Hepatocyte (in vitro differentiated cells): ENCODE measurements at regions not wholly inside any gene's neighbourhood (a gene's known extent, or its start where the extent isn't known, plus 50 kb on each side); places are given as distances from the start of the nearest gene placed in this dataset.

ENCODE experiments used
- DNase-seq: peaks from one replicate; pipeline ENCODE4 v3.0.0-alpha.2; 2016; ENCODE audit warnings: low spot score
- H2AFZ ChIP-seq: fragments of 200-600 bp; sonication (generic); 2 replicates; pipeline ENCODE4 v1.6.0; 2016; ENCODE audit warnings: antibody characterized with exemption, mild to moderate bottlenecking
- H3K27ac ChIP-seq: fragments of 200-600 bp; sonication (generic); 2 replicates; pipeline ENCODE4 v1.5.1; 2016; ENCODE audit warnings: mild to moderate bottlenecking
- H3K27me3 ChIP-seq: fragments of 200-600 bp; sonication (generic); 2 replicates; pipeline ENCODE4 v1.6.1; 2016
- H3K36me3 ChIP-seq: fragments of 200-600 bp; sonication (generic); replicated peaks from 2 replicates; pipeline ENCODE4 v1.5.1; 2016; ENCODE audit warnings: low read depth; ENCODE audit not compliant: insufficient read depth
- H3K4me1 ChIP-seq: fragments of 200-600 bp; sonication (generic); 2 replicates; pipeline ENCODE4 v1.5.1; 2016; ENCODE audit warnings: mild to moderate bottlenecking, moderate library complexity; ENCODE audit not compliant: insufficient read depth
- H3K4me2 ChIP-seq: fragments of 200-600 bp; sonication (generic); 2 replicates; pipeline ENCODE4 v1.6.0; 2016
- H3K4me3 ChIP-seq: fragments of 200-600 bp; sonication (generic); 2 replicates; pipeline ENCODE4 v1.5.1; 2016; ENCODE audit warnings: mild to moderate bottlenecking
- H3K79me2 ChIP-seq: fragments of 200-600 bp; sonication (generic); 2 replicates; pipeline ENCODE4 v1.6.0; 2017; ENCODE audit warnings: mild to moderate bottlenecking
- H3K9me2 ChIP-seq: fragments of 200-600 bp; sonication (generic); replicated peaks from 2 replicates; pipeline ENCODE4 v1.6.0; 2017; ENCODE audit warnings: mild to moderate bottlenecking; ENCODE audit not compliant: insufficient read depth
- H3K9me3 ChIP-seq: fragments of 200-600 bp; sonication (generic); 2 replicates; pipeline ENCODE4 v1.5.1; 2016; ENCODE audit warnings: low read depth, mild to moderate bottlenecking
- H4K20me1 ChIP-seq: fragments of 200-600 bp; sonication (generic); 2 replicates; pipeline ENCODE4 v1.6.0; 2016; ENCODE audit warnings: mild to moderate bottlenecking; ENCODE audit not compliant: insufficient read depth, poor library complexity, severe bottlenecking
- CTCF ChIP-seq: fragments of 200-600 bp; sonication (generic); IDR thresholded peaks from 2 replicates; pipeline ENCODE4 v1.5.1; 2016; ENCODE audit warnings: antibody characterized with exemption, mild to moderate bottlenecking; ENCODE audit not compliant: poor library complexity
- EZH2 ChIP-seq: fragments of 200-600 bp; sonication (generic); IDR thresholded peaks from 2 replicates; pipeline ENCODE4 v1.6.1; 2016; ENCODE audit warnings: antibody characterized with exemption, mild to moderate bottlenecking, borderline replicate concordance
- EZH2phosphoT487 ChIP-seq: fragments of 200-600 bp; sonication (generic); IDR thresholded peaks from one replicate; pipeline ENCODE4 v1.6.1; 2018; ENCODE audit warnings: antibody characterized with exemption, mild to moderate bottlenecking, low read depth, moderate library complexity; ENCODE audit not compliant: unreplicated experiment, severe bottlenecking
- WGBS: methylation state at CpG from one replicate; pipeline ENCODE4 v1.1.6; 2016; ENCODE audit warnings: low lambda C conversion rate; ENCODE audit errors: missing lambda C conversion rate; 5-methylcytosine and 5-hydroxymethylcytosine counted together

- peaks cover 3% of the 10 kb centered on the region for H3K27me3 ChIP-seq
- TF ChIP-seq CTCF (no peak), EZH2 (no peak), EZH2phosphoT487 (no peak)
Observed at GRCh38 chr3:55242921-55243320, 244.2 kb downstream of the WNT5A start.

GRCh38 chr3:55241098-55241497 lies 246.0 kb downstream of the WNT5A start:
- no peak for TF ChIP-seq EZH2
- TF ChIP-seq CTCF: no peak
- TF ChIP-seq EZH2phosphoT487: no peak
- no peaks in the 10 kb centered on the region for H3K9me2 ChIP-seq
- no peaks in the 10 kb centered on the region for H3K79me2 ChIP-seq
- no peak overlapping the region for H3K27ac ChIP-seq
- DNase-seq: no peak
- H2AFZ ChIP-seq: no peak overlapping the region
- peaks cover 12% of the 10 kb centered on the region for H3K4me1 ChIP-seq
- no peak overlapping the region for H3K4me2 ChIP-seq
- H3K27me3 ChIP-seq: peaks cover 3% of the 10 kb centered on the region
- H4K20me1 ChIP-seq: no peaks in the 10 kb centered on the region
- no peak overlapping the region for H3K4me3 ChIP-seq
- no peaks in the 10 kb centered on the region for H3K36me3 ChIP-seq
- 86% methylated on average over 3 of the region's 3 CpGs for WGBS
- no peaks in the 10 kb centered on the region for H3K9me3 ChIP-seq

More at GRCh38 chr3:55242921-55243320, 244.2 kb downstream of the WNT5A start:
- Histone ChIP-seq H2AFZ (no peak overlapping the region), H3K27ac (peak overlapping the region; percentile 53), H4K20me1 (no peaks in the 10 kb centered on the region), H3K79me2 (no peaks in the 10 kb centered on the region), H3K4me1 (peaks cover 17% of the 10 kb centered on the region), H3K36me3 (no peaks in the 10 kb centered on the region), H3K4me2 (peak overlapping the region; percentile 41), H3K4me3 (no peak overlapping the region), H3K9me3 (no peaks in the 10 kb centered on the region), H3K9me2 (no peaks in the 10 kb centered on the region)
- WGBS: 49% methylated on average over 4 of the region's 4 CpGs
- DNase-seq: no peak

GRCh38 chr3:55235416-55235815 lies 251.7 kb downstream of the WNT5A start:
- no peak overlapping the region for H3K4me2 ChIP-seq
- H3K9me2 ChIP-seq: no peaks in the 10 kb centered on the region
- H3K9me3 ChIP-seq: no peaks in the 10 kb centered on the region
- H4K20me1 ChIP-seq: no peaks in the 10 kb centered on the region
- H3K4me1 ChIP-seq: no peaks in the 10 kb centered on the region
- H2AFZ ChIP-seq: no peak overlapping the region
- DNase-seq: no peak
- H3K79me2 ChIP-seq: no peaks in the 10 kb centered on the region
- TF ChIP-seq EZH2 (no peak), CTCF (no peak), EZH2phosphoT487 (no peak)
- no peaks in the 10 kb centered on the region for H3K27me3 ChIP-seq
- no peak overlapping the region for H3K4me3 ChIP-seq
- H3K36me3 ChIP-seq: no peaks in the 10 kb centered on the region
- H3K27ac ChIP-seq: no peak overlapping the region

GRCh38 chr3:55226696-55227095 lies 260.4 kb downstream of the WNT5A start:
- H3K4me3 ChIP-seq: no peak overlapping the region
- no peaks in the 10 kb centered on the region for H3K4me1 ChIP-seq
- H3K9me3 ChIP-seq: no peaks in the 10 kb centered on the region
- H4K20me1 ChIP-seq: no peaks in the 10 kb centered on the region
- no peaks in the 10 kb centered on the region for H3K9me2 ChIP-seq
- no peak for TF ChIP-seq EZH2
- TF ChIP-seq CTCF: no peak
- TF ChIP-seq EZH2phosphoT487: no peak
- no peaks in the 10 kb centered on the region for H3K27me3 ChIP-seq
- no peak overlapping the region for H3K4me2 ChIP-seq
- no peak overlapping the region for H2AFZ ChIP-seq
- H3K36me3 ChIP-seq: no peaks in the 10 kb centered on the region
- WGBS: 83% methylated on average over 5 of the region's 5 CpGs
- no peak for DNase-seq
- H3K79me2 ChIP-seq: no peaks in the 10 kb centered on the region
- H3K27ac ChIP-seq: no peak overlapping the region
